GM12878 (cell line): ENCODE measurements at regions not wholly inside any gene's neighbourhood (a gene's known extent, or its start where the extent isn't known, plus 50 kb on each side); places are given as distances from the start of the nearest gene placed in this dataset.
A peak's percentile ranks its signal among the peaks of the same experiment; 100 is the strongest.

Experiments
- ATAC-seq: fragments of 200-7000 bp; cut with Tn5 transposase; 3 replicates; pipeline ENCODE4 v1.9.1; 2020; ENCODE audit warnings: mild to moderate bottlenecking, moderate library complexity
- BruUV-seq: library from RNA; stranded (reverse); fragments of 400-500 nt; replicated peaks from 2 replicates; lab custom pipeline; 2021; lab: Mats Ljungman, UMichigan
- CTCF ChIA-PET: fragments of 300-600 bp; sonication (Branson Sonifier 250); formaldehyde crosslinking; extraction: SDS; loops from one replicate; lab custom pipeline; 2021; ENCODE audit warnings: inconsistent platforms; lab: Yijun Ruan, JAX
- POLR2A ChIA-PET: fragments of 350-600 bp; formaldehyde crosslinking; extraction: SDS; loops from one replicate; lab custom pipeline; 2021; ENCODE audit warnings: inconsistent platforms; lab: Charles Lee
- RAD21 ChIA-PET: fragments of 300-600 bp; sonication (Branson Sonifier 250); formaldehyde crosslinking; loops from one replicate; lab custom pipeline; 2023; ENCODE audit warnings: antibody characterized with exemption; ENCODE audit not compliant: unreplicated experiment; lab: Charles Lee
- SMC1A ChIA-PET: fragments of 300-600 bp; sonication (Branson Sonifier 250); formaldehyde crosslinking; loops from one replicate; lab custom pipeline; 2023; ENCODE audit not compliant: unreplicated experiment, uncharacterized antibody; lab: Charles Lee
- DNase-seq: peaks from one replicate; pipeline ENCODE4 v3.0.0-alpha.2; 2011; ENCODE audit warnings: low read depth, low spot score
- FAIRE-seq: peaks from 3 replicates; lab custom pipeline; 2011; peaks lifted over from hg19 to GRCh38; lab: Jason Lieb, UNC
- H2AFZ ChIP-seq: 2 replicates; pipeline ENCODE4 v1.6.0; 2011; ENCODE audit warnings: low read depth, low read length, control low read depth; ENCODE audit not compliant: control insufficient read depth
- H3K27ac ChIP-seq: 2 replicates; pipeline ENCODE4 v1.5.1; 2011; ENCODE audit warnings: control low read depth; ENCODE audit not compliant: control insufficient read depth, insufficient read depth
- H3K27me3 ChIP-seq, 2 experiments: replicated peaks in 1 of 2; 2 replicates each; pipeline versions ENCODE4 v1.6.0 to v1.6.1; 2011; ENCODE audit warnings: low read length in 1 of 2; ENCODE audit not compliant: control insufficient read depth in 2 of 2, insufficient read depth in 2 of 2
- H3K36me3 ChIP-seq, 2 experiments: 2 replicates each; pipeline ENCODE4 v1.5.1; 2011; ENCODE audit warnings: low read length in 1 of 2; ENCODE audit not compliant: control insufficient read depth in 2 of 2, insufficient read depth in 2 of 2
- H3K4me1 ChIP-seq: 2 replicates; pipeline ENCODE4 v1.6.1; 2011; ENCODE audit warnings: mild to moderate bottlenecking, low read length, moderate library complexity, mixed read lengths; ENCODE audit not compliant: control insufficient read depth, insufficient read depth
- H3K4me2 ChIP-seq: 2 replicates; pipeline ENCODE4 v1.6.0; 2011; ENCODE audit warnings: control low read depth; ENCODE audit not compliant: control insufficient read depth, insufficient read depth
- H3K4me3 ChIP-seq: fragments of 200-600 bp; sonication (generic); 2 replicates; pipeline ENCODE4 v1.5.1; 2016
- H3K79me2 ChIP-seq: 2 replicates; pipeline ENCODE4 v1.6.0; 2011; ENCODE audit warnings: low read length; ENCODE audit not compliant: control insufficient read depth, insufficient read depth
- H3K9ac ChIP-seq: 2 replicates; pipeline ENCODE4 v1.8.0; 2011; ENCODE audit warnings: low read length, control low read depth, mixed read lengths; ENCODE audit not compliant: control insufficient read depth, insufficient read depth
- H3K9me3 ChIP-seq: replicated peaks from 3 replicates; pipeline ENCODE4 v1.5.1; 2011; ENCODE audit warnings: mild to moderate bottlenecking, low read length; ENCODE audit not compliant: control insufficient read depth, insufficient read depth
- H4K20me1 ChIP-seq: 2 replicates; pipeline ENCODE4 v1.6.0; 2011; ENCODE audit not compliant: control insufficient read depth, insufficient read depth
- BCL11A ChIP-seq: IDR thresholded peaks from 2 replicates; pipeline ENCODE4 v1.6.1; 2011; ENCODE audit warnings: low read depth, low read length
- DPF2 ChIP-seq: fragments of 450-650 bp; IDR thresholded peaks from 2 replicates; pipeline ENCODE4 v1.6.1; 2017; ENCODE audit warnings: mild to moderate bottlenecking
- KDM1A ChIP-seq: fragments of 200-600 bp; sonication (generic); IDR thresholded peaks from 2 replicates; pipeline ENCODE4 v1.6.1; 2016; ENCODE audit warnings: borderline replicate concordance
- MTA2 ChIP-seq: fragments of 450-650 bp; IDR thresholded peaks from 2 replicates; pipeline ENCODE4 v1.6.1; 2016; ENCODE audit warnings: low read depth, mild to moderate bottlenecking, moderate library complexity
- NBN ChIP-seq: fragments of 450-650 bp; IDR thresholded peaks from 2 replicates; pipeline ENCODE4 v1.6.1; 2016
- NFXL1 ChIP-seq: fragments of 450-650 bp; IDR thresholded peaks from 2 replicates; pipeline ENCODE4 v1.6.1; 2017; ENCODE audit warnings: antibody characterized with exemption, mild to moderate bottlenecking, borderline replicate concordance
- NFYA ChIP-seq: IDR thresholded peaks from 2 replicates; pipeline ENCODE4 v1.6.1; 2011; ENCODE audit warnings: low read depth, mild to moderate bottlenecking, low read length, improper control_type of control experiment, borderline replicate concordance
- NR2C1 ChIP-seq: fragments of 450-650 bp; IDR thresholded peaks from 2 replicates; pipeline ENCODE4 v1.6.1; 2017; ENCODE audit warnings: antibody characterized with exemption, mild to moderate bottlenecking, moderate library complexity
- PML ChIP-seq: IDR thresholded peaks from 2 replicates; pipeline ENCODE4 v1.6.1; 2012; ENCODE audit warnings: low read length, inconsistent platforms
- POU2F2 ChIP-seq: IDR thresholded peaks from 3 replicates; pipeline ENCODE4 v1.6.1; 2011; ENCODE audit warnings: low read depth, mild to moderate bottlenecking, low read length, borderline replicate concordance
- RELA ChIP-seq: fragments of 450-650 bp; IDR thresholded peaks from 2 replicates; pipeline ENCODE4 v1.8.0; 2014; ENCODE audit warnings: borderline replicate concordance; ENCODE audit not compliant: partially characterized antibody
- SREBF2 ChIP-seq: IDR thresholded peaks from 2 replicates; pipeline ENCODE4 v1.6.1; 2012; ENCODE audit warnings: mild to moderate bottlenecking, low read length
- ZNF274 ChIP-seq: IDR thresholded peaks from one replicate; pipeline ENCODE4 v1.8.0; 2011; ENCODE audit not compliant: insufficient read length, insufficient read depth
- ZNF384 ChIP-seq: IDR thresholded peaks from 2 replicates; pipeline ENCODE4 v1.6.1; 2012; ENCODE audit warnings: low read depth, mild to moderate bottlenecking, low read length, improper control_type of control experiment, borderline replicate concordance
- WGBS: methylation state at CpG from one replicate; pipeline ENCODE4 v1.1.6; 2016; ENCODE audit warnings: low lambda C conversion rate; ENCODE audit not compliant: insufficient replicate concordance, insufficient coverage; ENCODE audit errors: missing lambda C conversion rate; 5-methylcytosine and 5-hydroxymethylcytosine counted together
- in situ Hi-C: fragments of 300-500 bp; cut with MboI; formaldehyde crosslinking; loops from 9 replicates; pipeline ENCODE4 v1.14.3; 2018; ENCODE audit warnings: mixed read lengths
- intact Hi-C: fragments of 100-400 bp; cut with micrococcal nuclease; formaldehyde crosslinking; loops from one replicate; pipeline ENCODE4 v1.14.2; 2022; ENCODE audit not compliant: unreplicated experiment
- TF ChIP-seq, protein P1 (sequence below): fragments of 450-650 bp; formaldehyde crosslinking; IDR thresholded peaks from 2 replicates; pipeline ENCODE4 v1.4.0; 2020; ENCODE audit warnings: mild to moderate bottlenecking, moderate library complexity
- TF ChIP-seq, protein P2 (sequence below): IDR thresholded peaks from 2 replicates; pipeline ENCODE4 v1.6.1; 2012; ENCODE audit warnings: low read length, inconsistent platforms

DNA sequence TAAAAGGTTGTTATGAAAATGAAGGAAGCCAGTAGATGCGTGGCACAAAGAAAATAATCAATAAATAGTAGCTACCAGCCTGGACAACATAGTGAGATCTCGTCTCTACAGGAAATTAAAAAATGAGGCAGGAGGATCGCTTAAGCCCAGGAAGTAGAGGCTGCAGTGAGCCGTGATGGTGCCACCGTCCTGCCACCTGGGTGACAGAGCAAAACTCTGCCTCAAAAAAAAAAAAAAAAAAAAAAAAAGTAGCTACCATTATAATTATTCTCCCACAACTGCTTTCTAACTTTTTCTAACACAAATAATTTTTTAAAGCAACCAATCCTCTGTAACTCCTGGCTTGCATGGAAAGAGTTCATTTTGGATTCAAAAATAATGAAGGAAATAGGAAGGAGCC, 133.0 kb downstream of the NDUFA12 start:
- intact Hi-C loops = no loop called here
- Histone ChIP-seq H3K79me2 (peaks cover 94% of the 10 kb centered on the region), H2AFZ (no peak overlapping the region), H3K9me3 (peaks cover 3% of the 10 kb centered on the region; the same call in 2 of the 3 replicates), H3K27me3 (no peaks in the 10 kb centered on the region), H3K4me1 (peaks cover 22% of the 10 kb centered on the region; the same call in 1 of the 2 replicates), H3K4me3 (peak overlapping the region; percentile 92), H3K4me2 (peak overlapping the region; percentile 78), H3K9ac (peak overlapping the region; percentile 95), H3K27ac (peak overlapping the region; percentile 91), H3K36me3 (peaks cover 0 to 7% of the 10 kb centered on the region in 2 experiments; a peak in 1 of 4 replicates), H4K20me1 (no peaks in the 10 kb centered on the region)
- no TSS peak for BruUV-seq
- POLR2A ChIA-PET = interaction anchor here (0.6 to 7.0 kb wide), 10 partner anchors 28 to 295 kb away, joined by 3 to 96 read pairs (median 6); no protein-coding TSS in a partner anchor
- SMC1A ChIA-PET = interaction anchor here (0.7 to 9.9 kb wide), 22 partner anchors 8 to 322 kb away, joined by 3 to 243 read pairs (median 5); no protein-coding TSS in a partner anchor
- WGBS = 51% methylated on average over 3 of the region's 5 CpGs
- CTCF ChIA-PET = interaction anchor here (0.6 to 8.6 kb wide), 12 partner anchors 17 to 1153 kb away, joined by 3 to 133 read pairs (median 6); no protein-coding TSS in a partner anchor
- TF ChIP-seq ZNF274 = no peak
- no peak for TF ChIP-seq BCL11A
- TF ChIP-seq NFXL1 = no peak
- no peak for TF ChIP-seq NBN
- no peak for TF ChIP-seq DPF2
- TF ChIP-seq KDM1A = no peak
- no peak for TF ChIP-seq POU2F2
- TF ChIP-seq MTA2 = 0 out of 2 replicates have a peak, but pooled peaks have one; percentile 5
- TF ChIP-seq NFYA = no peak
- no peak for TF ChIP-seq NR2C1
- no peak for TF ChIP-seq RELA
- TF ChIP-seq, protein P1, sequence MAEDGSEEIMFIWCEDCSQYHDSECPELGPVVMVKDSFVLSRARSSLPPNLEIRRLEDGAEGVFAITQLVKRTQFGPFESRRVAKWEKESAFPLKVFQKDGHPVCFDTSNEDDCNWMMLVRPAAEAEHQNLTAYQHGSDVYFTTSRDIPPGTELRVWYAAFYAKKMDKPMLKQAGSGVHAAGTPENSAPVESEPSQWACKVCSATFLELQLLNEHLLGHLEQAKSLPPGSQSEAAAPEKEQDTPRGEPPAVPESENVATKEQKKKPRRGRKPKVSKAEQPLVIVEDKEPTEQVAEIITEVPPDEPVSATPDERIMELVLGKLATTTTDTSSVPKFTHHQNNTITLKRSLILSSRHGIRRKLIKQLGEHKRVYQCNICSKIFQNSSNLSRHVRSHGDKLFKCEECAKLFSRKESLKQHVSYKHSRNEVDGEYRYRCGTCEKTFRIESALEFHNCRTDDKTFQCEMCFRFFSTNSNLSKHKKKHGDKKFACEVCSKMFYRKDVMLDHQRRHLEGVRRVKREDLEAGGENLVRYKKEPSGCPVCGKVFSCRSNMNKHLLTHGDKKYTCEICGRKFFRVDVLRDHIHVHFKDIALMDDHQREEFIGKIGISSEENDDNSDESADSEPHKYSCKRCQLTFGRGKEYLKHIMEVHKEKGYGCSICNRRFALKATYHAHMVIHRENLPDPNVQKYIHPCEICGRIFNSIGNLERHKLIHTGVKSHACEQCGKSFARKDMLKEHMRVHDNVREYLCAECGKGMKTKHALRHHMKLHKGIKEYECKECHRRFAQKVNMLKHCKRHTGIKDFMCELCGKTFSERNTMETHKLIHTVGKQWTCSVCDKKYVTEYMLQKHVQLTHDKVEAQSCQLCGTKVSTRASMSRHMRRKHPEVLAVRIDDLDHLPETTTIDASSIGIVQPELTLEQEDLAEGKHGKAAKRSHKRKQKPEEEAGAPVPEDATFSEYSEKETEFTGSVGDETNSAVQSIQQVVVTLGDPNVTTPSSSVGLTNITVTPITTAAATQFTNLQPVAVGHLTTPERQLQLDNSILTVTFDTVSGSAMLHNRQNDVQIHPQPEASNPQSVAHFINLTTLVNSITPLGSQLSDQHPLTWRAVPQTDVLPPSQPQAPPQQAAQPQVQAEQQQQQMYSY = no peak
- no peak for TF ChIP-seq SREBF2
- no peak for TF ChIP-seq PML
- TF ChIP-seq, protein P2, sequence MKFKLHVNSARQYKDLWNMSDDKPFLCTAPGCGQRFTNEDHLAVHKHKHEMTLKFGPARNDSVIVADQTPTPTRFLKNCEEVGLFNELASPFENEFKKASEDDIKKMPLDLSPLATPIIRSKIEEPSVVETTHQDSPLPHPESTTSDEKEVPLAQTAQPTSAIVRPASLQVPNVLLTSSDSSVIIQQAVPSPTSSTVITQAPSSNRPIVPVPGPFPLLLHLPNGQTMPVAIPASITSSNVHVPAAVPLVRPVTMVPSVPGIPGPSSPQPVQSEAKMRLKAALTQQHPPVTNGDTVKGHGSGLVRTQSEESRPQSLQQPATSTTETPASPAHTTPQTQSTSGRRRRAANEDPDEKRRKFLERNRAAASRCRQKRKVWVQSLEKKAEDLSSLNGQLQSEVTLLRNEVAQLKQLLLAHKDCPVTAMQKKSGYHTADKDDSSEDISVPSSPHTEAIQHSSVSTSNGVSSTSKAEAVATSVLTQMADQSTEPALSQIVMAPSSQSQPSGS = no peak
- peak; percentile 73 for TF ChIP-seq ZNF384
- in situ Hi-C loops = loop anchor here (5.0 kb wide), 2 partner anchors 323 to 723 kb away; partner anchors contain the start of gene PLXNC1
- RAD21 ChIA-PET = interaction anchor here (0.6 to 7.2 kb wide), 13 partner anchors 11 to 249 kb away, joined by 3 to 205 read pairs (median 7); no protein-coding TSS in a partner anchor
- no peak for DNase-seq
- ATAC-seq = no peak
- no peak for FAIRE-seq
